ENCODE measurements at regions not wholly inside any gene's neighbourhood (a gene's known extent, or its start where the extent isn't known, plus 50 kb on each side); places are given as distances from the start of the nearest gene placed in this dataset.

- TF ChIP-seq TAF1 (IDR thresholded peaks at IDR 0.05; ENCODE audit: borderline replicate concordance, insufficient read depth, low read length) (no peak), POLR2AphosphoS5 (IDR thresholded peaks at IDR 0.05; ENCODE audit: low read depth, low read length) (no peak), FOXP2 (optimal IDR thresholded peaks at IDR 0.05; ENCODE audit: borderline replicate concordance, extremely low read depth, extremely low read length, insufficient read depth) (no peak), REST (IDR thresholded peaks at IDR 0.05; ENCODE audit: insufficient read depth in 1 of 2, low read depth in 2 of 2, low read length in 2 of 2) (no peak)
Measured at GRCh38 chr1:193736507-193736906, 550.1 kb upstream of the B3GALT2 start.
